ENCODE measurements at regions not wholly inside any gene's neighbourhood (a gene's known extent, or its start where the extent isn't known, plus 50 kb on each side); places are given as distances from the start of the nearest gene placed in this dataset.

DNA sequence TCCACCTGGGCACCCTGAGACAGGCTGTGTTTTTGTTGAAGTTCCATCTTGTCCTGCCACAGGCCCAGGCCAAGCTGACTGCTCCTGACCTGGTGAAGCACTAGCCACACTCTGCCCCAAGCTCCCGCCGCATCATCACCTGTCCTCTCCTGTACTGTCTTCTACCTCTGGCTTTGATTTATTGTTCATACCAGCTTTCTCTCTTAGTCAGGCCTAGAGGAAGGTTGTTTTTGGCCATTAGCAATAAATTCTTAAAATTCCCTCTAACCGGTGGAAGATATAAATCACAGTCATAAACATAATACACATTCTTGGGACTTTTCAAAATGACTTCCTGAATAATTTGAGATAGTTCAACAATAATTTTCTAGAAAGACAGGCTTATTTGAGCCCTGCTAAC is 169.4 kb downstream of the DAD1 start:
- no peak for DNase-seq (ENCODE audit: low read depth in 4 of 4, low spot score in 1 of 4)

DNA sequence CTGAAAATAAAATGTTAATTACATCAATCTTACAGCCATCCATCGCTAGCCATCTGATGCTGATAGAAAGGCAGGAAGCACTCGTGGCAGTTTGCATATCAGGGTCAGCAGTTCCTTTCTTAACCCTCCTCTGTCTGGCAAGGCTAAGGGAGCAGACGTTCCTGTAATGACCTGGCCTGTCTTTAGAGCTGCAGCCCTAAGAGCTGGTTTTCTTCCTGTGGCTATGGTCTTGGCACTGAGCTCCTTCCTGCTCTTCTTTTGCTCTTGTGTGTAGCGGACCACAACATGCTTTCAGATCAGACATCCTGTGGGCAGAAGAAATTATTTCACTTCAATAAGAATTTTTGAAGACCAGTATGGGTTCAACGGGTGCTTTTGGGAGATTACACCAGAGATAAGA is 170.4 kb downstream of the DAD1 start:
- DNase-seq (ENCODE audit: low read depth in 4 of 4, low spot score in 1 of 4), result no peak

DNA sequence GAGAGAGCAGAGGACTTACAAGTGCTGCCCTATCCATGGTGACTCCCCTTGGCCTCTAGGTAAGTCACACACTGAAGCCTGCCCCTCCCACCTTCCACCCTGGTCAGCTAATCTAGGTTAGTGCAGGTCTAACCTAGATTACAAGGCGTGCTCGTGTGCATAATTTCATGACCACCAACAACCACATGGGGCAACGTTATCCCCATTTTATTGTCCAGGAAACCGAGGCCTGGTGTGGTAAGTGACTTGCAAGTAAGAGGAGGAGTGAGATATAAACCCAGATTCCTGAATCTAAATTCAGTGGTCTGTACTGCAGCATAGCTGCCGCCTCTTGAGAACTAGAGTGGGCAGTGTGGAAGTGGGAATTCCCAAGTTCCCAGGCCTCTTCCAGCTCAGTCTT is 171.1 kb downstream of the DAD1 start:
- no peak for DNase-seq (ENCODE audit: low read depth in 4 of 4, low spot score in 1 of 4)

DNA sequence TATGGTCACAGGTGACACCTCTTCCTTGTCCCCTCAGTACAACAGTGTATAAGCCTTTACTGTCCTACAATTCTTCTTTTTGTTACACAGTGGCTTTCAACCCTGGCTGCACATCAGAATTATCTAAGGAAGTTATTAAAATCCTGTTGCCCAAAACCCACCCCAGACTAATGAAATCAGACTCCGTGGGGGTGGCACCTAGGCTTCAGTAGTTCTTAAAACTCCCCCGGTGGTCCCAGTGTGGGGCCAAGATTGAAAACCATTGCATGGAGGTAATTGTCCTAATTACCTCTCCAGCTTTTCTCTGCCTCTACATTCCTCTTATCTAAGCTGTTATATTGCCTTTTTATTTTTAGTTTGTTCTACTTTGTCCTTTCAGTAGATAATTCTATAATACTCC is 172.8 kb downstream of the DAD1 start:
- no peak for DNase-seq (ENCODE audit: low read depth in 4 of 4, low spot score in 1 of 4)

DNA sequence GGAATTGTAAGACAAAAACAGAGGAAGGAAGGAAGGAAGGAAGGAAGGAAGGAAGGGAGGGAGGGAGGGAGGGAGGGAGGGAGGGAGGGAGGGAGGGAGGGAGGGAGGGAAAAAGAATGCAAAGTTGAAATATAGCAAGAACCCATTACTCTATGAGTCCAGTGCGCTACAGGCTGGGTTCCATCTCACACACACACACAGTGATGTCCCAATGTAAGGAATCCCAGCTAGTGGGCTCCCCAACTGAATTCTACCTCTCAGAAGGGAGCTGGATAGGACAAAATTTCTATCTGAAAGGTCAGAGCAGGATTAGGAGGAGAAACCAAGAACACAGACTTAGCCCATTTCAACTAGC is 173.4 kb downstream of the DAD1 start:
- DNase-seq (ENCODE audit: low read depth in 4 of 4, low spot score in 1 of 4), result no peak

DNA sequence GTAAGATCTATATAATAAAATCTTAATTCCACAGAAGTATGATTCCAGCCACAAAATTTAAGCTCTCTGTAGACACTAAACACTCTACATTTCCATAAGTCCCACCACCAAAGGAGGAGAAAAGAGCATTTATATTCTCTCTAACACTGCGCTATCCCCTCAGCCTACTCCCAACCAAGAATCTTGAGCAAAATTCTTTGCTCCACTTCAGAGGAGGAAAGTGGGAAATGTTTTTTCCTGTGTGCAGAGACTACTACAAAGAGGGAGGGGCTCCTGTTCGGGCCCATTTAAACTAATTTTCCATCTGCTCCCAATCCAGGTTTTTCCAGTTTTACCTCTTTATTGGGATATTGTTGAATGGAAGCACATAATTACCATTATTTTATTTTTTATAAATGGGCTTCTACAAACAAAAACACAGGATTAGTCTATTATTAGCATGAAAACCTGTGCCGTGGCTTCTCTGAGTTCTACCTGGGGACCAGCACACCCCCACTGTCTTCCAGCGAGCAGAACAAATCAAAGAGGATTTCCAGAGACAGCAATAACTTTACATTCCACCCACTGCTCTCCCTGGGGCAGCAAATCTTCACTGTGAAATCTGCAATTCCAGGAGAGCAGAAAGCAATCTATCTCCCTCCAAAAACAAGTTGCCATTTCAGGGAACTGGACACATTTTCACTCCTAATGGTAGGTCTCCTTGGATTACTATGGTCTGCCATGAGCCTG is 174.0 kb downstream of the DAD1 start:
- no peak for DNase-seq (ENCODE audit: low read depth in 4 of 4, low spot score in 1 of 4)

DNA sequence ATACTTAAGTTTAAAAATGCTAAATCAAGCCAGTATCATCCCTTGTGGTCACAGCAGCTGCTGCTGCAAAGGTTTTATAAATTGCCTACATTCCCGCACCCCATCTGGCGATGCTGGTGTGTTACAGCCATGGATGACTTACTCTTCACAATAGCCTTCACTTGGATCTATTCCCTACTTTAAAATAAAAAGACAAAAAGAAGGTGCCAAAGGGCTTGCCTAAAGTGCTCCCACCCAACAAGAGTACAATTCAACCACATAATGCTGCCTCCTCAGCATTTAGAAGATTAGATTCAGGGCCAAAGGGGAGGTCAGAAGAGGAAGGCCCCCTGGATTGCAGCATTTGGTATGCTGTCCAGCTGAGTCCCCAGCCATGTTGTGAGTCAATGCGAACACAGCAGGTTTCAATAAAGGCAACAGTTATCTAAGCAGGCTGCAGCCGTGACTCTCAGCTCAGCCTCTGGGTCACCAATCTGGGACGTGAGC is 176.1 kb downstream of the DAD1 start:
- DNase-seq (ENCODE audit: low read depth in 4 of 4, low spot score in 1 of 4), result no peak

DNA sequence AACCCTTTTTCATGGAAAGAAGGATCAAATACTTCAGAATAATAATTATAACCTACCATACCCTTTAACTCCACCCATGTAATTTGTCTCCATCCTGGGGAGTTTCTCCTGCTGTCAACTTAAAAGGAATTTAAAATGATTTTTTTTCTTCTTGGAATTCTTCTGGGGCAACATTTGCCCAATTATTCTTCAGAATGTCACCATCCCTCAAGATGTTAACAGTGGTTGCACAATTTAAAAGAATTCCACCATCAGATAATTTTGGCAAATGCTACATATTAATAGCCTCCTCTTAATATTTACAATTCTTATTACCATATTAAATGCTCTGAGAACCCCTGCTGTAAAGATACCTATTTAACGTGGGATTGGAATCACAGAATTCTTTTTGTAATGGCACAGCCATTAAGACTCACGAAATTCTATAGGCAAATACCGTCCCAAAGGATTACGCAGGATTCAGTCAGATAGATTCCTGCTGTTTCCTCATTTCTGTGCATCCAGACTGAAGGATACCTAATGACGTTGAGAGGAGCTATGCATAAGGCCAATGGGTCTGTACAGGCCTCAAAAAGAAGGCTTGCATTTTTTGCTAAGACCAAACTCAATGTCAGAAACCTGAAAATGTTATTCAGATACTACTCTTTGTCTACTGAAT is 177.5 kb downstream of the DAD1 start:
- DNase-seq (ENCODE audit: low read depth in 4 of 4, low spot score in 1 of 4), result no peak

DNA sequence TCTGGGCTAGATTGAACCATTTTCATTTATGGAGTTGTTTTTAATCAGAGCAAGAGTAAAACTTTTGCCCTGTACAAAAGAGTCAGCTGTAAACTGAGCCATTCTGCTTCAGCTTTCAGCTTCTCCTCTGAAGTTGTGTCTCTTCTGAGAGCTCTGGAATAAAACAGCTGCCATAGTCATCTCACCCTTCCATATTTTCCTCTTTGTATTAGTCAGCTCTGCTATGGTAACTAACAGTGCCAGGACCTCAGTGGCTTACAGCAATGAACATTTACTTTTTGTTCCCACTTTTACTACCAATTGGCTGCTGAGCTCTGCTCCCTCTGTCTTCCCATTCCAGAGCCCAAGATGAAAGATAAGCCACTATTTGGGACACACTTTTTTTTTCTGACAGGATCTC is 178.5 kb downstream of the DAD1 start:
- DNase-seq (ENCODE audit: low read depth in 4 of 4, low spot score in 1 of 4), result no peak

DNA sequence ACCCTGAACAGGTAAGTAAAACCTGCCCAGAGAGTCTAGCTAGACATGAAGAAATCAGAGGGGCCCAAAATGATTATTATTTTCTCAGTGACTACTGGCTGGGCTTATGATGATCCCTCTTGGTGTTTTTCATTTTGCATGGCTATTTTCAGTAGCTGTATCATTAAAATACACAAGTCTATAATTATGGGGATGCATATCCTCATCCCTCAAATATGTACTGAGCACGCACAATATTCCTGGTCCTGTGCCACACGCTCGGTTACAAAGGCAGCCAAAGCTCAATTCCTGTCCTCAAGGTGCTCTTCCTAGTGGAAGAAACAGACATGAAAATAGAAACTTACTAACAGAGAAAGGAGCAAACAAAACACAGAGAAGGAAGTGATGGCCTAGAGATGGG is 180.0 kb downstream of the DAD1 start:
- DNase-seq (ENCODE audit: low read depth in 4 of 4, low spot score in 1 of 4), result no peak

DNA sequence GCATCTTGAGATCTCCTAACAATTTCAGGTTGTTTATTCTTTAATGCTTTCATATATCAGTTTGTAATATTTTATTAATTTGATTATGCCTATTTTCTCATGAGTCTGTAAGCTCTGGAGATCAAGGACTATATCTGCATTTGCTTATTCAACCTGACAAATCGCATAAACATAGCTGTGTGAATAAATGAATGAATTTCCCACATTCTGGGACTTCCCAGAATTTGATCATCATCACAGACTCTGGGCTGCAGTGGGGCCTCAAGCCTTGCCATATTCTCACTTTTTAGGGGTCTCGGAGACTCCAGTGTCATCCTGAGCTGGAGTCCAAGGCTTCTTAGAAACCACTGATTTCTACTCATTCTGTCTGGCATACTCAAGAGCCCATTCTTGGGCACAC is 180.5 kb downstream of the DAD1 start:
- no peak for DNase-seq (ENCODE audit: low read depth in 4 of 4, low spot score in 1 of 4)

DNA sequence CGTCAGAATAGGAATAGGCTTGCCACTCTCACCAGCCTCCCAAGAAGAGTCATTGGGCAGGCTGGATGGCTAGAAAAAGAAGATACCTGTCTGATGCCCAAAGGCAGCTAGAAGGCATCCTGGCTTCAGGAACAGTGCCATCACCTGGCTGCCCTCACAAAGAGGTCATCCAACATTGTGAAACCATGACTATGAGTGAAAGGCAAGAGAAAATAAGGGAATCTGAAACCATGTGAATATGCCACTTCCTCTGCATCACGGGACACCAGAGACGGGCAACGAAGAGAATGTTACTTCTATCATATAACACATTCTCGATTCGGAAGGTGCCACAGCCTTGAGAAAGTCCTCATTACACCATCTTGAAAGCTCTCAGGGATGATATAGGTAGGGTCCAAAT is 182.0 kb downstream of the DAD1 start:
- DNase-seq (ENCODE audit: low read depth in 4 of 4, low spot score in 1 of 4), result no peak

DNA sequence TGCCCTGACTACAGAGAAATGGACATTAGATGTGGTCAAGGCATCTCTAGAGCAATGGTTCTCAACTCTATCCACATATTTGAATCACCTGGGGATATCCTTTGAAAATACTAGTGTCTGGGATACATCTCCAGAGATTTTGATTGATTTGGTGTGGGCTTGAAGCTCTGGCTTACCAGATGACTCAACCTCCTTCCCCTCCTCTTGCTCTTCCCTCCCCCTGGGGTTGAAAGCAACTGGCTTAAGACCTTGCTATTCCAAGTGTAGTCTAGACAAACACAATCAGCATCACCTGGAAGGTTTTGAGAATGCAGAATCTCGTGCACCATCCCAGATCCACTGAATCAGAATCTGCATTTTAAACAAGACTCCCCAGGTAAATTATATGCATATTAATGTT is 183.8 kb downstream of the DAD1 start:
- DNase-seq (ENCODE audit: low read depth in 4 of 4, low spot score in 1 of 4), result no peak

DNA sequence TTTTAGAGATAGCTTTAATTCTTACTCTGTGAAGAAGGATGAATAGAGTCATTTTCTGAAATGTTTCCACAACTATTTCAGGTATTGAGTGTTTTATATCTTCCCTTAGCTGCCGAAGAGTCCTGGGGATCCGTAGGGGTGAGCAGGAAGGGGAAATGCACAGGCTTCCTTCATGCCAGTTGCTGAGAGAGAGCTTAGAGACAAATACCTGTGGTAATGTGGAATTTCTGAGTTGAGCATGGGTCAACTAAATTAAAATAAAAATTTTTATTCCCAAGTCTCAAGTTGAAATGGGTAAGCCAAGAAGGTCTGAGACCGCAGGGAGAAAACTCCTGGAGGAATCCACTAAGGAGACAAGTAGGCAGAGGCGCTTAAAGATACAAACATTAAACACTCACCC is 185.7 kb downstream of the DAD1 start:
- no peak for DNase-seq (ENCODE audit: low read depth in 4 of 4, low spot score in 1 of 4)

DNA sequence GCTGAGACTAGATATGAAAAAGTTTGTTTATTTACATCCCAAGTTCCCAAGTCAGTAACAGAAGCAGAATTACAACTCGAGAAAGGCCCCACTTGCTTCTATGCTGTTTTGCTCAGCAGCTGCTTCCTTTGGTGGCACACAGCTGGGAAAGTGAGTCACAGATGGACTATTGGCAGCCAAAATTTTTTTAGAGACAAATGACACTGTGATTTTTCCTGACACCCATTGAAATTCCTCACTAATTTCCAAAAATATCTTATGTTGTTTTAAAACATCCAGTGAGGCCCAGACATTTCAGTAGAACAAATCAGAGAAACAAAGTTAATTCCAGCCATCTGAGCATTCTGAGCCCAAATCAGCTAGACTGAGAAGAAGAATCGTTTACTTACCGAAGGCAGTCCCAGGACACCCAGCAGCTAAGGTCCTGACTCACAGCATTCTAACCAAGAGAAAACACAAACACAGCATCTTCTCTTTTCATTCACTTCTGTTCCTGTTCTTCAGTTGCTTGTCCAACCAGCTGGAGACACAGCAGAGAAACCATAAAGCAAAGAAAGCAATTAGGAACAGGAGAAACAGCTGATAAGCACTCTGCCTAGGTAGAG is 188.3 kb downstream of the DAD1 start:
- no peak for DNase-seq (ENCODE audit: low read depth in 4 of 4, low spot score in 1 of 4)

DNA sequence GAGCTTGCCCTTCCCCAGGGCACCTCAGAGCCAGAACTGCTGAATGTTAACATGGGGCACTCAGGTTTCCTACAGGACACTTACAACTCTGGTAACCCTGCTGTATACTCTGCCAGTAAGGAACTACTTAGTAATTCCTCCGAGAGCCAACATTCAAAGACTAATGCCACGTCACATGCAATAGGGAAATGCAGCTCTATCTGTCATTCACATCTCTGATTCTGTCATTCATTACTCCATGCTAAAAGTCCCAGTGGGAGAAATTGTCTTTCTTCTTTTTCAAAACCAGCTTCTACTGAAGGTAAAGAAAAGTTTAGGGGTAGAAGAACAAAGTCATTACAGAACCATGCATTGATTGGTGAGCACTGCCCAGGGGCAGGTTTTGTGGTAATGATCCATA is 189.2 kb downstream of the DAD1 start:
- no peak for DNase-seq (ENCODE audit: low read depth in 4 of 4, low spot score in 1 of 4)

DNA sequence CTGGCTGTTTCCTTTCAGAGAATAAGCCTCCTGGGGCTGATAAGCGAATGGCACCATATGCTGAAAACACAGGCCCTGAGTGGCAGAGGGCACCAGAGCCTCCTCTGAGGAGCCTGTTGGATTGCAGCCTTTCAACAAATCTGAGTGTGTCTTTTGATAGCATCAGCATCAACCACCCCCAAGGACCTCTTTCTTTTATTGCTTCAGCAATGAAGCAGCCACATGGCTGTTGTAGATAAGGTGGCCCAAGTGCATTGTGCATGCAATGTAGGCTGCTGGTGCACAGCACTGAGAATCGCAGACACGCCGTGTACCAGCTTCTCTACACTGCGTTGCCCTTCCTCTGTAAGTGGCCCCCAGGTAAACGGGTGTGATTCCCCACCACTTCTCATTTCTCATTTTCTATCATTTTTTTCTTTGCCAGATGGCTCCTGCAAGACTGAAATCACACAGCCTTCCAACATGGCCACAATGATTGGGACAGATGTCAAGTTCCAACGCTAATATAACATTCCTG is 191.7 kb downstream of the DAD1 start:
- no peak for DNase-seq (ENCODE audit: low read depth in 4 of 4, low spot score in 1 of 4)

DNA sequence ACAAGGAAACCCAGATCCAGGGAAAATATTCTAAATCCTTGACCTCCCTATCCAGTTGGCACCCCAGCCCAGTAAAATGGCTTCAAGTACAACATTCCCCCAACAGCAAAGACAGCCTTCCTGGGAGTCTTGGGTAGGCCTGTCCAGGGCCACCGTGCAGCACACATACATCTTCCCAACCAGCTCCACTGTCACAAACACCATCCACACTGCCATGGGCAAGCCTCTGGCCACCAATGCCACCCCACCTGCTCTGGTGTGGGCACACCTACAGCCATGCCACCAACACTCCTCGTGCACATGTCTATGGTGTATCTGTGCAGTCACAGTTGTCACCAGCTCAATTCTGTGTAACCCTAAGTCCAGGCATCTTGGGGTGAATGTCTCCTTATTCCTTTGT is 193.2 kb downstream of the DAD1 start:
- DNase-seq (ENCODE audit: low read depth in 4 of 4, low spot score in 1 of 4), result no peak

DNA sequence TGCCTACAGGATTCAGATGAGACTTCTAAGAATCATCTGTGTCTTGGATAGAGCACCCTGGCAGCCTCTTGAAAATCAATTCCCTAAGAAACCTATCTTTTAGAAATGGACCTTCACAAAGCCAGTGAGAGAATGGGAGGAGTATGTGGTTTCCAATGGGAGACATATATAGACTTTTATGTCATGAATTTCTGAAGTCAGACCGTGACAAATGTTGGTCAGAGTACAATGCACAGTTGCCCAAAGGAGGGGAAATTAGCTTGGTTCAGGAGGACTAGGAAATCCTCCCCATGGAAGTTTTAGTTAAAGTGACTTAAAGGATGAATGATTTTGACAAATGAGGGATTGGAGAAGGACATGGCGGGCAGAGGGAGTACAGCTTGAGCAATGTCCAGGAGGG is 194.4 kb downstream of the DAD1 start:
- no peak for DNase-seq (ENCODE audit: low read depth in 4 of 4, low spot score in 1 of 4)

DNA sequence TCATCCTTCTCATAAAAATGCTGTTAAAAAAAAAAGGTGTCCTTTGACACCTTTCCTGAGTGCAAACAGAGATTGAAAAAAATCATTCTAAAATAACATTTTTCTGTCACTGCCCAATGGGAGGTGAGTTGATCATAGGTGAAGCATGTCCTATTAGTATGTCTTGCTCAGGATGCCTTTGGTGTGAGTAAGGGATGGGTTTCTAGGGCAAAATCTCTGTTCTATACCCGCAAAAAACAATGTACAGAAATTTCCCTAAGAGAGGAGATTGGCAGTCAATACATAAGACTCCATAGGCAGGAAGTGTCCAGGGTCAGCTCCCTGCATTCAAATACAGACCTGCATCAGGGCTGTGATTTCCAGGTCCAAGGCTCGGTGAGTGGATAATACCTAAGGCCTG is 195.2 kb downstream of the DAD1 start:
- no peak for DNase-seq (ENCODE audit: low read depth in 4 of 4, low spot score in 1 of 4)

DNA sequence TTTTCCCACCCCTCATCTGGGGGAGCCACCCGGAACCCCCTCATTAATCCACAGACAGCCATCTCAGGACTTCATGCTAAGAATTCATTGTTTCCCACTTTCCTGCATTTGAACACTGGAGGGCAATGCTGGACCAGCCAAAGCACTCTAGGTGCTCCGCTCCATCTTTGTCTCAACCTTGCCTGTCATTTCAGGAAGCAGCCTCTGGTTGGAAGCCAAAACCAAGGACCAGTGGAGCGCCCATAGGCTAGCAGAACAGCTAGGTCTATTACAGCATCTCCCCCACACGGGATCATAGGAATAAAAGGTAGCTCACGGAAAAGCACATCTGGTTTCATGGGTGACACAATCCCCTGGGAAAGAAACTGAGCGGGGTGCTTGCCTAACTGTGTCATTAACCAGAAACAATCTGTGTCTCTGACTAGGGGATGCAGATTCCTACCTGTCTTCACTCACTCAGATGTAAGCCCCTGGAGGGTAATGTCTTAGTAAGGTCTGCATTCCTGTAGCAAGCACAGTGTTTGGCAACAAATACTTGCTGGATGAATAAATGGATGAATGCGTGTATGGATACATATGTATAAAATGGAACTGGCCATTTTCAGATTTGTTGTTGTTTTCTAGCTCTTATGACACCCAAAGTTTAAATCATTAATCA is 197.0 kb downstream of the DAD1 start:
- no peak for DNase-seq (ENCODE audit: low read depth in 4 of 4, low spot score in 1 of 4)
